ENCODE measurements at regions not wholly inside any gene's neighbourhood (a gene's known extent, or its start where the extent isn't known, plus 50 kb on each side); places are given as distances from the start of the nearest gene placed in this dataset.

GRCh38 chr10:1966712-1967376 is 229.5 kb upstream of the ADARB2 start:
- Histone ChIP-seq H3K27me3 (peaks cover 0 to 3% (median 0%) of the 10 kb centered on the region in 7 donors), H3K27ac (no peak overlapping the region), H3K9me3 (peaks cover 0 to 3% (median 0%) of the 10 kb centered on the region in 11 donors), H3K4me3 (no peak overlapping the region), H3K36me3 (no peaks in the 10 kb centered on the region), H3K4me1 (no peaks in the 10 kb centered on the region)
- no peak for TF ChIP-seq CTCF (IDR thresholded peaks at IDR 0.05)
- WGBS, 2 donors, result 66 to 76% methylated on average over 14 of the region's 14 CpGs
- intact Hi-C loops (cut with DNase I), result no loop called here
- DNase-seq (no peak), ATAC-seq (no peak)

- Histone ChIP-seq H3K36me3 (no peaks in the 10 kb centered on the region), H3K27ac (no peak overlapping the region), H3K4me1 (no peaks in the 10 kb centered on the region), H3K9me3 (no peaks in the 10 kb centered on the region), H3K4me3 (no peak overlapping the region), H3K27me3 (peaks cover 0 to 2% (median 0%) of the 10 kb centered on the region in 7 donors)
- no peak for ATAC-seq
- no peak for DNase-seq
- WGBS, 2 donors, result 85 to 89% methylated on average over 24 of the region's 24 CpGs
- TF ChIP-seq CTCF (IDR thresholded peaks at IDR 0.05), result no peak
- intact Hi-C loops (cut with DNase I), result no loop called here
Measured at GRCh38 chr10:1964476-1964875, 227.2 kb upstream of the ADARB2 start.

DNA sequence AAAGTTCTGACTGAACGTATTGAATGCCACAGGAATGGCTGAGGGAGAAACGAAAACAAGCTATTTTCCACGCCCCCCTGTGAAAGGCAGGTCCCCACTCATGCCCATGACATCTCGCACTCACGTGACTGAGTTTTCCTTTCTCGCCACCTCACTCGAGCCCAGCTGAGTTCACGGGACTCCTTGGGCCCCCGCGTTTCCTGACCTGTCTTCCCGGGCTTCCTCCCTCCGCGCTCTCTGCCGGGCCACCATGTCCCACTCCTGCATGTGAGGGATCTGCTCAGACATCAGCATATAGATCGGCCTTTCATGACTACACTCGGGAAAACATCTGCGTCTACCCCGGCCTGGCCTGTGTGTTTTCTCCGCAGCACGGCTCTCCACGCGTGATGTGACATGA is 226.0 kb upstream of the ADARB2 start:
- intact Hi-C loops (cut with DNase I), result no loop called here
- Histone ChIP-seq H3K4me3 (no peak overlapping the region), H3K9me3 (no peaks in the 10 kb centered on the region), H3K27ac (no peak overlapping the region), H3K27me3 (peaks cover 0 to 2% (median 0%) of the 10 kb centered on the region in 7 donors), H3K36me3 (no peaks in the 10 kb centered on the region), H3K4me1 (no peaks in the 10 kb centered on the region)
- no peak for TF ChIP-seq CTCF (IDR thresholded peaks at IDR 0.05)
- ATAC-seq, result no peak
- DNase-seq, result no peak
- 86 to 88% methylated on average over 22 of the region's 22 CpGs for WGBS, 2 donors

DNA sequence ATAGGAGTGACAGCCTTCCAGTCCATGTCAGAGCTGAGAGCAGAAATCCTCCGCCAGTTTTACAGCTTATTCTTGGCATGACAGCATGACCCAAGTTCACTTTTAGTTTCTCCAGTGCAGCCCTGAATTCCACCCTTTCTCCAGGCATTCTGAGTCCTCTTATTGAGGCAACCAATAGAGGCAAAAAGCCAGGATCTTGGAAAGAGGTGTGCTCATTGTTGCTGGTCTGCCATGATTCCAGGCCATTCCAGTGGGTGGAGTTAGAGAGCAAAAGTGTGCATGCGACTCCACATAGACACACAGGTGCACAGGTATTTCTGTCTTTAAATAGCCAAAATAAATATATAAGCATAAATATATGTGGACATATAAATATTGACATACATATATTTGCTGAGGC is 224.7 kb upstream of the ADARB2 start:
- no peak for DNase-seq
- no peak for TF ChIP-seq CTCF (IDR thresholded peaks at IDR 0.05)
- no peak overlapping the region for H3K27ac ChIP-seq
- intact Hi-C loops (cut with DNase I), result no loop called here
- 70 to 74% methylated on average over 2 of the region's 2 CpGs for WGBS, 2 donors
- H3K4me1 ChIP-seq, result no peaks in the 10 kb centered on the region
- no peaks in the 10 kb centered on the region for H3K9me3 ChIP-seq
- H3K4me3 ChIP-seq, result no peak overlapping the region
- H3K27me3 ChIP-seq, result peaks cover 0 to 2% (median 0%) of the 10 kb centered on the region in 7 donors
- no peaks in the 10 kb centered on the region for H3K36me3 ChIP-seq
- no peak for ATAC-seq
